Activated B cell treated with CpG ODN at 0.5 μM for 24 hours (primary cell): ENCODE measurements at regions not wholly inside any gene's neighbourhood (a gene's known extent, or its start where the extent isn't known, plus 50 kb on each side); places are given as distances from the start of the nearest gene placed in this dataset.

Experiments used
- ATAC-seq: fragments of 200-7000 bp; cut with Tn5 transposase; one replicate; pipeline ENCODE4 v1.10.0; 2021; ENCODE audit warnings: low read depth, mild to moderate bottlenecking, moderate library complexity
- CTCF ChIA-PET: fragments of 350-600 bp; sonication (Branson Sonifier 250); formaldehyde crosslinking; loops from one replicate; lab custom pipeline; 2021; ENCODE audit warnings: antibody characterized with exemption; lab: Charles Lee
- POLR2A ChIA-PET: fragments of 350-600 bp; sonication (Branson Sonifier 250); formaldehyde crosslinking; loops from one replicate; lab custom pipeline; 2021; ENCODE audit warnings: antibody characterized with exemption; lab: Charles Lee
- DNase-seq: peaks from one replicate; pipeline ENCODE4 v3.0.0; 2022
- H3K27ac Mint-ChIP-seq: one replicate; pipeline ENCODE4 v1.8.0; 2020; ENCODE audit warnings: mixed read lengths
- H3K27me3 Mint-ChIP-seq: one replicate; pipeline ENCODE4 v1.8.0; 2021; ENCODE audit warnings: mixed read lengths
- H3K36me3 Mint-ChIP-seq: one replicate; pipeline ENCODE4 v1.8.0; 2021; ENCODE audit warnings: low read depth, mixed read lengths
- H3K4me1 Mint-ChIP-seq: one replicate; pipeline ENCODE4 v1.8.0; 2021; ENCODE audit warnings: mixed read lengths
- H3K4me3 Mint-ChIP-seq: one replicate; pipeline ENCODE4 v1.8.0; 2020; ENCODE audit warnings: mild to moderate bottlenecking, mixed read lengths
- H3K9me3 Mint-ChIP-seq: one replicate; pipeline ENCODE4 v1.8.0; 2020; ENCODE audit warnings: mixed read lengths
- intact Hi-C: fragments of 100-400 bp; cut with micrococcal nuclease; formaldehyde crosslinking; loops from one replicate; pipeline ENCODE4 v1.15.1; 2024
- TF ChIP-seq, protein P1 (sequence below): fragments of 200-600 bp; IDR thresholded peaks from one replicate; pipeline ENCODE4 v1.8.0; 2022; ENCODE audit warnings: antibody characterized with exemption, mild to moderate bottlenecking

DNA sequence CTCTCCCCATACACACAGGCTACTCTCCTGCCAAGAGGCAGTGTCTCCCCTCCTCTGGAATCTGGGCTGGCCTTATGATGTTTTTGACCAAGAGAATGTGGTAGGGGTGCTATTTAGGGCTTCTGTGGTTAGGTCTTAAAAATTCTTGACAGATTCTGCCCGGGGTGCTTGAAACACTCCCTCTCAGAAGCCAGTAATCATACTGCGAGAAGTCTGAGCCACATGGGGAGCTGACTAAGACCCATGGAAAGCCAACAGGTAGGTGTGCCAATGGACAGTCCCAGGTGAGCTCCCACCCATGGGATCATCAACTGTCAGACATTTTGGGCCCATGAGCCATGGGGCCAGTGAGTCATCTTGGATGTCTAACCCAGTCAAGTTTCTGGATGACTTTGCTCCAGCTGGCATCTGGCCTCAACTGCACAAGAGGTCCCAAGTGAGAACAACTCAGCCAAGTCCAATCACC lies 315.7 kb downstream of the FBXW7 start:
- Mint-ChIP-seq H3K9me3 (no peaks in the 10 kb centered on the region), H3K27ac (no peak overlapping the region), H3K4me3 (no peak overlapping the region), H3K36me3 (no peaks in the 10 kb centered on the region), H3K4me1 (no peaks in the 10 kb centered on the region), H3K27me3 (no peaks in the 10 kb centered on the region)
- DNase-seq, result no peak
- no peak for ATAC-seq
- ChIA-PET CTCF (no interaction called here), POLR2A (no interaction called here)
- intact Hi-C loops, result no loop called here
- TF ChIP-seq, protein P1, sequence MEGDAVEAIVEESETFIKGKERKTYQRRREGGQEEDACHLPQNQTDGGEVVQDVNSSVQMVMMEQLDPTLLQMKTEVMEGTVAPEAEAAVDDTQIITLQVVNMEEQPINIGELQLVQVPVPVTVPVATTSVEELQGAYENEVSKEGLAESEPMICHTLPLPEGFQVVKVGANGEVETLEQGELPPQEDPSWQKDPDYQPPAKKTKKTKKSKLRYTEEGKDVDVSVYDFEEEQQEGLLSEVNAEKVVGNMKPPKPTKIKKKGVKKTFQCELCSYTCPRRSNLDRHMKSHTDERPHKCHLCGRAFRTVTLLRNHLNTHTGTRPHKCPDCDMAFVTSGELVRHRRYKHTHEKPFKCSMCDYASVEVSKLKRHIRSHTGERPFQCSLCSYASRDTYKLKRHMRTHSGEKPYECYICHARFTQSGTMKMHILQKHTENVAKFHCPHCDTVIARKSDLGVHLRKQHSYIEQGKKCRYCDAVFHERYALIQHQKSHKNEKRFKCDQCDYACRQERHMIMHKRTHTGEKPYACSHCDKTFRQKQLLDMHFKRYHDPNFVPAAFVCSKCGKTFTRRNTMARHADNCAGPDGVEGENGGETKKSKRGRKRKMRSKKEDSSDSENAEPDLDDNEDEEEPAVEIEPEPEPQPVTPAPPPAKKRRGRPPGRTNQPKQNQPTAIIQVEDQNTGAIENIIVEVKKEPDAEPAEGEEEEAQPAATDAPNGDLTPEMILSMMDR, result no peak

GRCh38 chr4:152218576-152218975 lies 317.3 kb downstream of the FBXW7 start:
- TF ChIP-seq, protein P1, result no peak
- ChIA-PET POLR2A (no interaction called here), CTCF (no interaction called here)
- DNase-seq (no peak), ATAC-seq (no peak)
- peaks cover 3% of the 10 kb centered on the region for H3K9me3 Mint-ChIP-seq
- no peak overlapping the region for H3K4me3 Mint-ChIP-seq
- no peaks in the 10 kb centered on the region for H3K4me1 Mint-ChIP-seq
- intact Hi-C loops, result no loop called here
- peaks cover 3% of the 10 kb centered on the region for H3K27me3 Mint-ChIP-seq
- H3K36me3 Mint-ChIP-seq, result no peaks in the 10 kb centered on the region
- no peak overlapping the region for H3K27ac Mint-ChIP-seq

GRCh38 chr4:152217896-152218295 lies 318.0 kb downstream of the FBXW7 start:
- TF ChIP-seq, protein P1, result no peak
- peaks cover 6% of the 10 kb centered on the region for H3K27me3 Mint-ChIP-seq
- DNase-seq (no peak), ATAC-seq (no peak)
- peaks cover 3% of the 10 kb centered on the region for H3K9me3 Mint-ChIP-seq
- H3K36me3 Mint-ChIP-seq, result no peaks in the 10 kb centered on the region
- H3K27ac Mint-ChIP-seq, result no peak overlapping the region
- H3K4me1 Mint-ChIP-seq, result no peaks in the 10 kb centered on the region
- CTCF ChIA-PET, result no interaction called here
- POLR2A ChIA-PET, result no interaction called here
- no peak overlapping the region for H3K4me3 Mint-ChIP-seq
- intact Hi-C loops, result no loop called here

DNA sequence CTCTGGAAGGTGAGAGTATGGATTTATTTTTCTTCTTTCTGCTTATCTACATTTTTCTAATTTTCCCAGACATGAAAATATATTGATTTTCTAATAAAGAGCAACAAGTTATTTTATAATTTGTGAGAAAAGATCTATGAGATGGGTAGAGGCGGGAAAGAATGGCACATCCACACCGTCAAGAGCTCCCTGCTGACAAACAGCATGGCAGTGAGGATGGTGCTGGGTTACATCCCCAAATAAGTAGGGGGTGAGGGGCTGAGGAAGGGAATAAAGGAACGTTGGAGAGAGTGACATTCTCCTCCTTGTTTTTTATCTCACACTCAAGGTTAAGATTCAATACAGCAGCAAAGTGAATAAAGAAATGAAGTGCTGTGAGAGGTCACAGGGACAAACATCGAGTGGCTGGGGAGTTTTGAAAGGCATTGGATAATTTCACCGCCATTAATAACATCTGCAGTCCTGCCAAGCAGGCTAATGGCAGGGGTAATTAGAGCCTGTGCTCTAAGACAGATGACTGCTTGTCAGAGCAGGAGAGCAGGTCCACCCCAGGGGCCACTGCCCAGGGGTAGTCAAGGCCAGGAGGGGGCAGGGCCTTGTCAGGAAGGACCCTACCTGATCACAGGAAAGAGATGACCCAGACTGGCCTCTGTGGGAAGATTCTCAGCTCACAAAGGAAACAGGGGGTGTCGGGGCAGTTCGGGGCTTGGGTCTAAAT lies 323.8 kb downstream of the FBXW7 start:
- Mint-ChIP-seq H3K27me3 (peaks cover 19% of the 10 kb centered on the region), H3K27ac (no peak overlapping the region), H3K4me1 (no peaks in the 10 kb centered on the region), H3K9me3 (peaks cover 3% of the 10 kb centered on the region), H3K36me3 (no peaks in the 10 kb centered on the region), H3K4me3 (no peak overlapping the region)
- DNase-seq (no peak), ATAC-seq (no peak)
- ChIA-PET CTCF (no interaction called here), POLR2A (no interaction called here)
- TF ChIP-seq, protein P1, result no peak
- intact Hi-C loops, result no loop called here

DNA sequence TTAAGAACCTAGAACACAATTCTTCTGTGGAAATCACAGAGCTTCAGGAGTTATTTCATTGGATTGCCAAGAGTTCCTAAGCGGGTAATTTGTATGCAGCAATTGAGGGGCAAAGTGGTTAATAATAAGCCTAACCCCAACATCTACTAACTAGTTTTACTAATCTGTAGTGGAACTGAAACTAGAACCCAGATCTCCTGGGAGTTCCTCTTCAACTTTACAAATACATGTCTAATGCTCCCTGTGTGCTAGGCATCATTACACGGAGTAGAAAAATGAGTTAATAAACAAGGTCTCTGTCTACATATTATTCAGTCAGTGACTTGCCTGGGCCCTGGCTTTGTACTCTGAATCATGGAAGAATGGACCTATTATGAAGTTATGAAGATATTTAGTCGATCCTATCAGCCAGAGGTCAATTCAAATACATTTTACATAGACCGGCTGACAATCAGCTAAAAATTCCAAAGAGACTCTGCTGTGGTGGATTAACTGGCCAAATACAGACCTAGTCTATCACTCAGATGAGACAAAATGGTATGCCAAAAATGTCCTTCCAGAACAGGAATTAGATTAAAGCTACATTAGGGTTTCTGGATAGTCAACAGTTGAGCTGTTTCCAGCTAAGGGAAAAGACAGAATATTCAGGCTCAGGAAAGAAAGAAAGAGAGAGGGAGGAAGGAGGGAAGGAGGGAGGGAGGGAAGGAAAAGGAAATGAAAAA lies 326.0 kb downstream of the FBXW7 start:
- H3K4me1 Mint-ChIP-seq, result no peaks in the 10 kb centered on the region
- H3K4me3 Mint-ChIP-seq, result no peak overlapping the region
- no peak overlapping the region for H3K27ac Mint-ChIP-seq

More for the DNA sequence above, 326.0 kb downstream of the FBXW7 start:
- DNase-seq (no peak), ATAC-seq (no peak)
- peaks cover 28% of the 10 kb centered on the region for H3K27me3 Mint-ChIP-seq
- CTCF ChIA-PET, result no interaction called here
- TF ChIP-seq, protein P1, result no peak
- POLR2A ChIA-PET, result no interaction called here
- intact Hi-C loops, result no loop called here
- H3K9me3 Mint-ChIP-seq, result peaks cover under 1% of the 10 kb centered on the region
- H3K36me3 Mint-ChIP-seq, result no peaks in the 10 kb centered on the region
